ENCODE measurements at regions not wholly inside any gene's neighbourhood (a gene's known extent, or its start where the extent isn't known, plus 50 kb on each side); places are given as distances from the start of the nearest gene placed in this dataset.

GRCh38 chr6:2554651-2555260, 196.0 kb downstream of the MYLK4 start:
- TF ChIP-seq CTCF (IDR thresholded peaks at IDR 0.05; ENCODE audit: poor library complexity) (no peak), EZH2 (IDR thresholded peaks at IDR 0.05; ENCODE audit: borderline replicate concordance) (no peak)

Data from hepatocyte (in vitro differentiated cells).